Ovary (tissue), 3 donors: ENCODE measurements at regions not wholly inside any gene's neighbourhood (a gene's known extent, or its start where the extent isn't known, plus 50 kb on each side); places are given as distances from the start of the nearest gene placed in this dataset.

Source experiments
- POLR2A ChIP-seq: fragments of 450-650 bp; IDR thresholded peaks from one replicate; pipeline ENCODE4 v1.6.1; 2017; ENCODE audit warnings: antibody characterized with exemption, mild to moderate bottlenecking, moderate library complexity
- TF ChIP-seq, protein P1 (sequence below), 3 donors: fragments of 450-650 bp in 2 of 3; fragments of 200-600 bp in 1 of 3; IDR thresholded peaks; one replicate each; pipeline versions ENCODE4 v1.5.1 to v1.8.0; 2016 to 2022; ENCODE audit warnings: antibody characterized with exemption in 3 of 3, mild to moderate bottlenecking in 1 of 3
- donor health status: DM: no; HTN: no; CAD: no.

- no peak for TF ChIP-seq POLR2A
- TF ChIP-seq, protein P1, sequence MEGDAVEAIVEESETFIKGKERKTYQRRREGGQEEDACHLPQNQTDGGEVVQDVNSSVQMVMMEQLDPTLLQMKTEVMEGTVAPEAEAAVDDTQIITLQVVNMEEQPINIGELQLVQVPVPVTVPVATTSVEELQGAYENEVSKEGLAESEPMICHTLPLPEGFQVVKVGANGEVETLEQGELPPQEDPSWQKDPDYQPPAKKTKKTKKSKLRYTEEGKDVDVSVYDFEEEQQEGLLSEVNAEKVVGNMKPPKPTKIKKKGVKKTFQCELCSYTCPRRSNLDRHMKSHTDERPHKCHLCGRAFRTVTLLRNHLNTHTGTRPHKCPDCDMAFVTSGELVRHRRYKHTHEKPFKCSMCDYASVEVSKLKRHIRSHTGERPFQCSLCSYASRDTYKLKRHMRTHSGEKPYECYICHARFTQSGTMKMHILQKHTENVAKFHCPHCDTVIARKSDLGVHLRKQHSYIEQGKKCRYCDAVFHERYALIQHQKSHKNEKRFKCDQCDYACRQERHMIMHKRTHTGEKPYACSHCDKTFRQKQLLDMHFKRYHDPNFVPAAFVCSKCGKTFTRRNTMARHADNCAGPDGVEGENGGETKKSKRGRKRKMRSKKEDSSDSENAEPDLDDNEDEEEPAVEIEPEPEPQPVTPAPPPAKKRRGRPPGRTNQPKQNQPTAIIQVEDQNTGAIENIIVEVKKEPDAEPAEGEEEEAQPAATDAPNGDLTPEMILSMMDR (IDR thresholded peaks at IDR 0.05): no peak
Observed at GRCh38 chr3:162337630-162338029, 841.0 kb downstream of the OTOL1 start.
